ACC112 (cell line): ENCODE measurements at regions not wholly inside any gene's neighbourhood (a gene's known extent, or its start where the extent isn't known, plus 50 kb on each side); places are given as distances from the start of the nearest gene placed in this dataset.
"Not testable (repeated sequence)": the region's sequence is repeated elsewhere in the genome, so short reads cannot be mapped to it uniquely, and the experiment has no call there.

Experiments used
- H2AFZ ChIP-seq: fragments of 200-600 bp; sonication (generic); one replicate; pipeline ENCODE4 v1.6.0; 2017; ENCODE audit warnings: antibody characterized with exemption, low read length; ENCODE audit not compliant: unreplicated experiment
- H3K27ac ChIP-seq: fragments of 200-600 bp; sonication (generic); 2 replicates; pipeline ENCODE4 v1.5.1; 2014; ENCODE audit warnings: low read depth, mild to moderate bottlenecking, antibody characterized with exemption, low read length, moderate library complexity
- H3K27me3 ChIP-seq: fragments of 200-600 bp; sonication (generic); 2 replicates; pipeline ENCODE4 v1.6.1; 2014; ENCODE audit warnings: mild to moderate bottlenecking, antibody characterized with exemption, low read length, moderate library complexity, mixed read lengths; ENCODE audit not compliant: insufficient read depth
- H3K36me3 ChIP-seq: fragments of 200-600 bp; sonication (generic); 2 replicates; pipeline ENCODE4 v1.6.1; 2016; ENCODE audit warnings: mild to moderate bottlenecking, antibody characterized with exemption, low read length, moderate library complexity, mixed read lengths; ENCODE audit not compliant: insufficient read depth
- H3K4me1 ChIP-seq: fragments of 200-600 bp; sonication (generic); one replicate; pipeline ENCODE4 v1.6.1; 2016; ENCODE audit warnings: low read length, mixed read lengths; ENCODE audit not compliant: insufficient read depth, unreplicated experiment, control insufficient read depth
- H3K4me3 ChIP-seq: fragments of 200-600 bp; sonication (generic); 2 replicates; pipeline ENCODE4 v1.5.1; 2014; ENCODE audit warnings: mild to moderate bottlenecking, low read depth, low read length
- H3K79me2 ChIP-seq: fragments of 200-600 bp; sonication (generic); one replicate; pipeline ENCODE4 v1.6.0; 2016; ENCODE audit warnings: low read length; ENCODE audit not compliant: control insufficient read depth, unreplicated experiment, insufficient read depth

GRCh38 chr4:69013933-69014332, 62.3 kb upstream of the UGT2A3 start:
- H3K4me3 ChIP-seq, H3K79me2 ChIP-seq, H3K27me3 ChIP-seq, H3K27ac ChIP-seq, H2AFZ ChIP-seq, H3K4me1 ChIP-seq, H3K36me3 ChIP-seq: not testable (repeated sequence)

GRCh38 chr4:69017986-69018385, 66.4 kb upstream of the UGT2A3 start:
- not testable (repeated sequence) for H3K4me3 ChIP-seq, H3K4me1 ChIP-seq, H3K36me3 ChIP-seq, H3K27ac ChIP-seq, H3K79me2 ChIP-seq, H3K27me3 ChIP-seq, H2AFZ ChIP-seq

- not testable (repeated sequence) for H3K79me2 ChIP-seq, H3K36me3 ChIP-seq, H3K27me3 ChIP-seq, H3K27ac ChIP-seq, H2AFZ ChIP-seq, H3K4me3 ChIP-seq, H3K4me1 ChIP-seq
Measured at GRCh38 chr4:69019538-69020461, 68.2 kb upstream of the UGT2A3 start.

GRCh38 chr4:69020462-69020807, 68.8 kb upstream of the UGT2A3 start:
- not testable (repeated sequence) for H3K4me1 ChIP-seq, H3K27ac ChIP-seq, H2AFZ ChIP-seq, H3K27me3 ChIP-seq, H3K79me2 ChIP-seq, H3K36me3 ChIP-seq, H3K4me3 ChIP-seq

- Histone ChIP-seq H3K27ac (no peak overlapping the region), H3K79me2 (no peaks in the 10 kb centered on the region), H3K4me3 (no peak overlapping the region), H3K27me3 (no peaks in the 10 kb centered on the region), H3K4me1 (no peaks in the 10 kb centered on the region), H3K36me3 (no peaks in the 10 kb centered on the region), H2AFZ (no peak overlapping the region)
Measured at GRCh38 chr4:69025191-69025998, 70.9 kb upstream of the UGT2B7 start.

GRCh38 chr4:69025999-69026387, 70.3 kb upstream of the UGT2B7 start:
- no peak overlapping the region for H2AFZ ChIP-seq
- H3K4me1 ChIP-seq, result no peaks in the 10 kb centered on the region
- H3K79me2 ChIP-seq, result no peaks in the 10 kb centered on the region
- H3K27me3 ChIP-seq, result no peaks in the 10 kb centered on the region
- H3K36me3 ChIP-seq, result no peaks in the 10 kb centered on the region
- H3K27ac ChIP-seq, result no peak overlapping the region
- no peak overlapping the region for H3K4me3 ChIP-seq

- H2AFZ ChIP-seq, result no peak overlapping the region
- H3K27ac ChIP-seq, result no peak overlapping the region
- no peaks in the 10 kb centered on the region for H3K27me3 ChIP-seq
- H3K36me3 ChIP-seq, result no peaks in the 10 kb centered on the region
- no peaks in the 10 kb centered on the region for H3K4me1 ChIP-seq
- H3K4me3 ChIP-seq, result no peak overlapping the region
- no peaks in the 10 kb centered on the region for H3K79me2 ChIP-seq
Measured at GRCh38 chr4:69026974-69027373, 69.3 kb upstream of the UGT2B7 start.

GRCh38 chr4:69030326-69030725, 65.9 kb upstream of the UGT2B7 start:
- Histone ChIP-seq H3K4me3 (no peak overlapping the region), H3K36me3 (no peaks in the 10 kb centered on the region), H3K27me3 (no peaks in the 10 kb centered on the region), H3K79me2 (no peaks in the 10 kb centered on the region), H2AFZ (no peak overlapping the region), H3K4me1 (no peaks in the 10 kb centered on the region), H3K27ac (no peak overlapping the region)

- Histone ChIP-seq H3K4me1 (no peaks in the 10 kb centered on the region), H3K4me3 (no peak overlapping the region), H3K36me3 (no peaks in the 10 kb centered on the region), H3K27ac (no peak overlapping the region), H3K79me2 (no peaks in the 10 kb centered on the region), H2AFZ (no peak overlapping the region), H3K27me3 (no peaks in the 10 kb centered on the region)
Measured at GRCh38 chr4:69032847-69033638, 63.2 kb upstream of the UGT2B7 start.

GRCh38 chr4:69034315-69034740, 61.9 kb upstream of the UGT2B7 start:
- H3K4me3 ChIP-seq, H3K27ac ChIP-seq, H3K4me1 ChIP-seq, H3K36me3 ChIP-seq, H2AFZ ChIP-seq, H3K79me2 ChIP-seq, H3K27me3 ChIP-seq: not testable (repeated sequence)
